ENCODE measurements at regions not wholly inside any gene's neighbourhood (a gene's known extent, or its start where the extent isn't known, plus 50 kb on each side); places are given as distances from the start of the nearest gene placed in this dataset.

GRCh38 chr12:87039536-87039935 lies 783.3 kb upstream of the MGAT4C start:
- Mint-ChIP-seq H3K27ac (no peak overlapping the region), H3K4me1 (no peaks in the 10 kb centered on the region), H3K36me3 (no peaks in the 10 kb centered on the region), H3K9me3 (peaks cover 10 to 14% of the 10 kb centered on the region in 2 donors), H3K4me3 (no peak overlapping the region), H3K27me3 (ENCODE audit: low read depth in 2 of 2) (no peaks in the 10 kb centered on the region)
- no peaks in the 10 kb centered on the region for H3K9me3 ChIP-seq (ENCODE audit: control insufficient read depth, insufficient read depth, low read length)
- H3K4me1 ChIP-seq (ENCODE audit: control insufficient read depth, insufficient read depth, low read length) = no peaks in the 10 kb centered on the region
- no peaks in the 10 kb centered on the region for H3K27me3 ChIP-seq (ENCODE audit: control insufficient read depth, insufficient read depth, low read length)
- no peaks in the 10 kb centered on the region for H3K36me3 ChIP-seq (ENCODE audit: control insufficient read depth, insufficient read depth, low read length)
- H3K4me3 ChIP-seq (ENCODE audit: low read length) = no peak overlapping the region
- TF ChIP-seq CTCF (IDR thresholded peaks at IDR 0.05) = no peak
- WGBS (ENCODE audit: insufficient coverage) = 81% methylated on average over 1 of the region's 1 CpG
- ATAC-seq = no peak
- intact Hi-C loops (cut with micrococcal nuclease) = no loop called here
- no peak overlapping the region for H3K27ac ChIP-seq (ENCODE audit: low read length)
- DNase-seq = no peak

GRCh38 chr12:87038098-87038497 lies 781.9 kb upstream of the MGAT4C start:
- no peak for TF ChIP-seq CTCF (IDR thresholded peaks at IDR 0.05)
- ATAC-seq (no peak), DNase-seq (no peak)
- intact Hi-C loops (cut with micrococcal nuclease) = no loop called here
- Mint-ChIP-seq H3K27me3 (ENCODE audit: low read depth in 2 of 2) (no peaks in the 10 kb centered on the region), H3K36me3 (no peaks in the 10 kb centered on the region), H3K9me3 (peaks cover 8 to 17% of the 10 kb centered on the region in 2 donors), H3K4me3 (no peak overlapping the region), H3K4me1 (no peaks in the 10 kb centered on the region), H3K27ac (no peak overlapping the region)
- H3K27ac ChIP-seq (ENCODE audit: low read length) = no peak overlapping the region
- H3K27me3 ChIP-seq (ENCODE audit: control insufficient read depth, insufficient read depth, low read length) = no peaks in the 10 kb centered on the region
- no peak overlapping the region for H3K4me3 ChIP-seq (ENCODE audit: low read length)
- H3K9me3 ChIP-seq (ENCODE audit: control insufficient read depth, insufficient read depth, low read length) = no peaks in the 10 kb centered on the region
- H3K4me1 ChIP-seq (ENCODE audit: control insufficient read depth, insufficient read depth, low read length) = no peaks in the 10 kb centered on the region
- 90% methylated on average over 3 of the region's 3 CpGs for WGBS (ENCODE audit: insufficient coverage)
- no peaks in the 10 kb centered on the region for H3K36me3 ChIP-seq (ENCODE audit: control insufficient read depth, insufficient read depth, low read length)

GRCh38 chr12:87025976-87026375 lies 769.8 kb upstream of the MGAT4C start:
- WGBS (ENCODE audit: insufficient coverage) = 100% methylated on average over 1 of the region's 5 CpGs
- TF ChIP-seq CTCF (IDR thresholded peaks at IDR 0.05) = no peak
- H3K27me3 ChIP-seq (ENCODE audit: control insufficient read depth, insufficient read depth, low read length) = no peaks in the 10 kb centered on the region
- Mint-ChIP-seq H3K4me3 (no peak overlapping the region), H3K4me1 (no peaks in the 10 kb centered on the region), H3K27ac (no peak overlapping the region), H3K9me3 (peaks cover 19 to 20% of the 10 kb centered on the region in 2 donors), H3K27me3 (ENCODE audit: low read depth in 2 of 2) (no peaks in the 10 kb centered on the region), H3K36me3 (peaks cover 31% of the 10 kb centered on the region)
- ATAC-seq (no peak), DNase-seq (no peak)
- H3K4me3 ChIP-seq (ENCODE audit: low read length) = no peak overlapping the region
- no peaks in the 10 kb centered on the region for H3K4me1 ChIP-seq (ENCODE audit: control insufficient read depth, insufficient read depth, low read length)
- H3K9me3 ChIP-seq (ENCODE audit: control insufficient read depth, insufficient read depth, low read length) = peaks cover 8% of the 10 kb centered on the region
- H3K36me3 ChIP-seq (ENCODE audit: control insufficient read depth, insufficient read depth, low read length) = no peaks in the 10 kb centered on the region
- intact Hi-C loops (cut with micrococcal nuclease) = no loop called here
- H3K27ac ChIP-seq (ENCODE audit: low read length) = no peak overlapping the region

- Histone ChIP-seq H3K4me3 (ENCODE audit: low read length) (no peak overlapping the region), H3K36me3 (ENCODE audit: control insufficient read depth, insufficient read depth, low read length) (no peaks in the 10 kb centered on the region), H3K27me3 (ENCODE audit: control insufficient read depth, insufficient read depth, low read length) (no peaks in the 10 kb centered on the region), H3K4me1 (ENCODE audit: control insufficient read depth, insufficient read depth, low read length) (no peaks in the 10 kb centered on the region), H3K27ac (ENCODE audit: low read length) (no peak overlapping the region), H3K9me3 (ENCODE audit: control insufficient read depth, insufficient read depth, low read length) (peaks cover 13% of the 10 kb centered on the region)
- WGBS (ENCODE audit: insufficient coverage) = 53% methylated on average over 1 of the region's 2 CpGs
- peaks cover 45% of the 10 kb centered on the region for H3K36me3 Mint-ChIP-seq
- H3K4me1 Mint-ChIP-seq = no peaks in the 10 kb centered on the region
- no peak overlapping the region for H3K27ac Mint-ChIP-seq
- DNase-seq = no peak
- no peak for ATAC-seq
- no peak overlapping the region for H3K4me3 Mint-ChIP-seq
- no peaks in the 10 kb centered on the region for H3K27me3 Mint-ChIP-seq (ENCODE audit: low read depth in 2 of 2)
- peaks cover 29 to 32% of the 10 kb centered on the region in 2 donors for H3K9me3 Mint-ChIP-seq
- intact Hi-C loops (cut with micrococcal nuclease) = no loop called here
- TF ChIP-seq CTCF (IDR thresholded peaks at IDR 0.05) = no peak
These were observed 765.2 kb upstream of the MGAT4C start for GRCh38 chr12:87021400-87021799.
